ENCODE measurements at regions not wholly inside any gene's neighbourhood (a gene's known extent, or its start where the extent isn't known, plus 50 kb on each side); places are given as distances from the start of the nearest gene placed in this dataset.

DNA sequence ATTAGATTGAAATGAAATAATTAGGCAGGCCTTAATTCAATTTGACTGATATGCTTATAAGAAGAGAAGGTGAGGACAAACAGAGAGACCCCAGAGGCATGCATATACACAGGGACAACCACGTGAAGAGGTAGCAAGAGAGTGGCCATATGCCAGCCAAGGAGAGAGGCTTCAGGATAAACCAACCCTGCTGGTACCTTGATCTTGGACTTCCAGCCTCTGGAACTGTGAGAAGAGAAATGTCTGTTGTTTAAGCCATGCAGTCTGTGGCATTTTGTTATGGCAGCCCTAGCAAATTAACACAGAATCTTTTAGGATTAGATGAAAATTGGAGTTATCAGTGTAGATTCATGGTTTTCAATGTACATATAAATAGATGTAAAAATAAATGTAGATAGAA is 120.1 kb downstream of the KCTD15 start:
- no peak for DNase-seq (ENCODE audit: low read depth in 1 of 2, low spot score in 1 of 2)
- H3K36me3 ChIP-seq = no peaks in the 10 kb centered on the region
- H3K27ac ChIP-seq = no peak overlapping the region
- TF ChIP-seq, protein P1, sequence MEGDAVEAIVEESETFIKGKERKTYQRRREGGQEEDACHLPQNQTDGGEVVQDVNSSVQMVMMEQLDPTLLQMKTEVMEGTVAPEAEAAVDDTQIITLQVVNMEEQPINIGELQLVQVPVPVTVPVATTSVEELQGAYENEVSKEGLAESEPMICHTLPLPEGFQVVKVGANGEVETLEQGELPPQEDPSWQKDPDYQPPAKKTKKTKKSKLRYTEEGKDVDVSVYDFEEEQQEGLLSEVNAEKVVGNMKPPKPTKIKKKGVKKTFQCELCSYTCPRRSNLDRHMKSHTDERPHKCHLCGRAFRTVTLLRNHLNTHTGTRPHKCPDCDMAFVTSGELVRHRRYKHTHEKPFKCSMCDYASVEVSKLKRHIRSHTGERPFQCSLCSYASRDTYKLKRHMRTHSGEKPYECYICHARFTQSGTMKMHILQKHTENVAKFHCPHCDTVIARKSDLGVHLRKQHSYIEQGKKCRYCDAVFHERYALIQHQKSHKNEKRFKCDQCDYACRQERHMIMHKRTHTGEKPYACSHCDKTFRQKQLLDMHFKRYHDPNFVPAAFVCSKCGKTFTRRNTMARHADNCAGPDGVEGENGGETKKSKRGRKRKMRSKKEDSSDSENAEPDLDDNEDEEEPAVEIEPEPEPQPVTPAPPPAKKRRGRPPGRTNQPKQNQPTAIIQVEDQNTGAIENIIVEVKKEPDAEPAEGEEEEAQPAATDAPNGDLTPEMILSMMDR (IDR thresholded peaks at IDR 0.05; ENCODE audit: low read depth, low read length) = no peak
- no peaks in the 10 kb centered on the region for H3K4me1 ChIP-seq (ENCODE audit: low read depth)
- no peaks in the 10 kb centered on the region for H3K9me3 ChIP-seq (ENCODE audit: low read depth)
- H3K4me3 ChIP-seq = no peak overlapping the region
- no peaks in the 10 kb centered on the region for H3K27me3 ChIP-seq

- Histone ChIP-seq H3K4me3 (no peak overlapping the region), H3K9me3 (ENCODE audit: low read depth) (no peaks in the 10 kb centered on the region), H3K4me1 (ENCODE audit: low read depth) (no peaks in the 10 kb centered on the region), H3K36me3 (no peaks in the 10 kb centered on the region), H3K27me3 (no peaks in the 10 kb centered on the region), H3K27ac (no peak overlapping the region)
- TF ChIP-seq, protein P1 (IDR thresholded peaks at IDR 0.05; ENCODE audit: low read depth, low read length) = no peak
- no peak for DNase-seq (ENCODE audit: low read depth in 1 of 2, low spot score in 1 of 2)
These were observed 122.6 kb downstream of the KCTD15 start for GRCh38 chr19:33919291-33919690.

DNA sequence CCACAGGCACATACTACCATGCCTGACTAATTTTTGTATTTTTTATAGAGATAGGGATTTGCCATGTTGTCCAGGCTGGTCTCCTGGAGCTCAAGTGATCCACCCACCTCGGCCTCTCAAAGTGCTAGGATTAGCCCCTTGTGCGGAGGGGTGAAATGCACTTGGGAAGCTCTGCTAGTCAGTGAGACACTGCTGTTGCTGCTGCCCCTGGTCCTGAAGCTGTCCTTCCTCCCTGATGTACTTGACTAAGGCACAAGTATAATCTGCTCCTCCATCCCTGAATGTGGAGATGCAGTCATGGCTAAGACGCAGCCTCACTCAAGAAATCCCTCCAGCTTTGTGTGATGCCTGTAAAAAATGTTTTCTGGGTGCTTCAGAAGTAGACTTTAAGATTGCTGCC is 124.5 kb downstream of the KCTD15 start:
- H3K27me3 ChIP-seq = no peaks in the 10 kb centered on the region
- DNase-seq (ENCODE audit: low read depth in 1 of 2, low spot score in 1 of 2) = peak in 1 of 2 donors; percentile 44
- H3K27ac ChIP-seq = no peak overlapping the region
- no peaks in the 10 kb centered on the region for H3K36me3 ChIP-seq
- TF ChIP-seq, protein P1 (IDR thresholded peaks at IDR 0.05; ENCODE audit: low read depth, low read length) = no peak
- no peak overlapping the region for H3K4me3 ChIP-seq
- no peaks in the 10 kb centered on the region for H3K4me1 ChIP-seq (ENCODE audit: low read depth)
- no peaks in the 10 kb centered on the region for H3K9me3 ChIP-seq (ENCODE audit: low read depth)

GRCh38 chr19:33926306-33926705 is 129.6 kb downstream of the KCTD15 start:
- Histone ChIP-seq H3K27me3 (no peaks in the 10 kb centered on the region), H3K27ac (no peak overlapping the region), H3K9me3 (ENCODE audit: low read depth) (no peaks in the 10 kb centered on the region), H3K4me1 (ENCODE audit: low read depth) (no peaks in the 10 kb centered on the region), H3K4me3 (no peak overlapping the region), H3K36me3 (no peaks in the 10 kb centered on the region)
- TF ChIP-seq, protein P1 (IDR thresholded peaks at IDR 0.05; ENCODE audit: low read depth, low read length) = no peak
- no peak for DNase-seq (ENCODE audit: low read depth in 1 of 2, low spot score in 1 of 2)

DNA sequence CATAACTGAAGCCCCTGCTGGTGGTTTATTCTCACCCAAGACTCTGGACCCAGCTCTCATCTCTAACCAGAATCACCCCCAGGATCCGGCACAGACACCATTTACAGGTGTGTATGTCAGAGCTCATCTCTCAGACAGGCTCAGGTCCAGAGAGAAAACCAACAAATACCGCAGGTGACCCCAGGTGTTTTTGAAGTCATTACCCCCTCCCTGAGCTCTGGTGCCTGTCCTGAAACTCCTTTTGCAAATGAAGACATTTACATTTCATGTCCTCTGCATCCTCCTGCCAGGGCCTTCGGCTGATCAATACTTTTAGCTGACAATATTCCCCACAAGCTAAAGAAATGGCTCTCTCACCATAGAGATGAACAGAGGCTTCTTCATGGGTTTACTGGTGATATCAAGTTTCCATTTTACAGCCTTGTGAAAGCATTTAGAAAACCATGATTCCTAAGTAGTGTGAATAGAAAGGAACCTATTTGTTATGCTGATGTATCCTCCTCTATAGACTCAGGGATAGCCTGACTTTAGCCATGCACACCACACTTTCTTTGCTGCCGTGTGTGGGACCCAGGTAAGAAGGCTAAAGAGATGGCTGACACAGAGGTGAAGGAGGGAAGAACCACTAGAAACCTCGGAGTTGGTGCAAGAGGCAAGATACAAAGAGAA is 131.3 kb downstream of the KCTD15 start:
- Histone ChIP-seq H3K4me1 (ENCODE audit: low read depth) (no peaks in the 10 kb centered on the region), H3K4me3 (no peak overlapping the region), H3K27me3 (no peaks in the 10 kb centered on the region), H3K27ac (no peak overlapping the region), H3K9me3 (ENCODE audit: low read depth) (no peaks in the 10 kb centered on the region), H3K36me3 (no peaks in the 10 kb centered on the region)
- no peak for DNase-seq (ENCODE audit: low read depth in 1 of 2, low spot score in 1 of 2)
- TF ChIP-seq, protein P1 (IDR thresholded peaks at IDR 0.05; ENCODE audit: low read depth, low read length) = no peak
